NCI-H748 treated with DMSO at 0.1 percent for 48 hours (cell line): ENCODE measurements at regions not wholly inside any gene's neighbourhood (a gene's known extent, or its start where the extent isn't known, plus 50 kb on each side); places are given as distances from the start of the nearest gene placed in this dataset.
"Not testable (repeated sequence)": the region's sequence is repeated elsewhere in the genome, so short reads cannot be mapped to it uniquely, and the experiment has no call there.

Experiments
- DNase-seq: peaks from one replicate; lab custom pipeline; 2025; lab: John Stamatoyannopoulos, UW

DNA sequence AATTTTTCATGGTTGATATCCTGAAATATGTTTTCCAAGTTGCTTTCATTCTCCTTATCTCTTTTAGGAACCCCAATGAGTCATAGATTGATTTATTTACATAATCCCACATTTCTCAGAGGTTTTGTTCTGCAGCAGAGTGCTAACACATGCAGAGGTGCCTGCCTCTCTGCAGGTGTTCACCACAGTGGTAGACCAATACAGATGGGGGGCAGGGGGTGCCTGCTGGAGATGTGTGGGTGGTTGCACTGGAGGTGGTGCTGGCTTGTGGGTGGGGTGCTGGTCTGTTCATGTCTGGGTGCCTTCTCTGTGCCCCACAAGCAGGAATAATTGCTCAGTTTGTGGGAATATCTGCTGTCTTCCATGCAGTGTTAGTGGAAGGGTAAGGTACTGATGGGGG is 131.1 kb downstream of the JRKL start:
- no peak for DNase-seq

DNA sequence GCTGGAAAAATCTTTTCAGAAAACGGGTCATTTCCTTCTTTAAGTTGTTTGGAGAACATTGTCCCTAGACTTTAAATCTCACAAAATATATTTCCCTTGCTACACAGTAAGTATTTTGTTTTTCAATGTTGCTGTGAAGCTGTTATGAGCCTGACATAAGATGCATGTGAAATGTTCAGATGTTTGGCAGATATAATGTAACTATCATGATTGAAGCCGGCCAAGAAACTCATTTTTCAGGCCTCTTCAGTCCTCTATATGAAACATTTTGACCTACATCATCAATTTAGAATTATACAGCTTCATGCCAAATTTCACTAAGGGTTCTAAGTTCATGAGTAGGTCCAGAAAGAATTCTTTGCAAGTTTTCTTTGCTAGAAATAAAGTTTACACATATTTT is 133.8 kb downstream of the JRKL start:
- DNase-seq = no peak

DNA sequence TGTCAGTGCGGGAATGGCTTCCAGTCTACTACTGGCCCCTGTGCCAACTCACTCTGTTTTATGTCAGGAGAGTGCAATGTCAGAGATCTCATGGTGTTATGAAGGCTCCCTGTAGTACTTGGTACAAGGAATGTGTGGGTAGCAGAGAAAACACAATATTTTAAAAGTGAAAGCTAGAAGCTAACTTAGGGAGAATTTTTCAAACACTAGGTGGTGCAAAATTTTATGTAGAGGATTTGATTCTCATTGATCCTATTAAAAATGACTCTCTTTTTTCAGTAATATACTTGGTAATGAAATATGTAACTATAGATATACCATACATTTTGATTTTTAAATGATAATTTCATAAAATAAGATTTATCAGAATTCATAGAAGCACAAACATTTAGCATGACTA is 134.7 kb downstream of the JRKL start:
- DNase-seq = no peak

DNA sequence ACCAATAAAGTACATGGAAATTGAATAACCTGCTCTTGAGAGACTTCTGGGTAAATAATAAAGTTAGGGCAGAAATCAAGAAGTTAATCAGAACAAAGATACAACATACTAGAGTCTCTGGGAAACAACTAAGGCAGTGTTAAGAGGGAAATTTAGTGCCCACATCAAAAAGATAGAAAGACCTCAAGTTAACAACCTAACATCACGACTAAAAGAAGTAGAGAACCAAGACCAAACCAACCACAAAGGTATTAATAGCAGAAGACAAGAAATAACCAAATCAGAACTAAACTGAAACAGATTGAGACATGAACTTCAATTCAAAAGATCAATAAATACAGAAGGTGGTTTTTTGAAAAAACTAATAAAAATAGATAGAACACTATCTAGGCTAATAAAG is 140.7 kb downstream of the JRKL start:
- no peak for DNase-seq

DNA sequence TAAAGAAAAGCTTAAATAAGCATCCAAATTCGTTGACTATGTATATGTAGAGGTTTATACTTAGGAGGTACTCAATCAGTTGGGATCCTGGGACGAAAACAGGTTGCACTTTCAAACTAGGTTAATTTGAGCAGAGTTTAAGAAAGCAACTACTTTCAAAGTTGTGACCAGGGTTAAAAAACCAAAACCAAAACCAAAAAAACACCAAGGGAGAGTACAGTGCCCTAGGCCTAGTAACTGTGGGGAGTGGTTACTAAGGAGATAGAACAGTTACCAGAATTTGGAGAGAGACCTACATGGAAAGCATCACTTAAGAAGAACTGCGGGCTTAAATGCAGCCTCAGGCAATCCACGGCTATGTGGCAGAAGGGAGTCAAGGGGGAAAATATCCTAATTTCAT is 148.3 kb downstream of the JRKL start:
- DNase-seq = no peak

DNA sequence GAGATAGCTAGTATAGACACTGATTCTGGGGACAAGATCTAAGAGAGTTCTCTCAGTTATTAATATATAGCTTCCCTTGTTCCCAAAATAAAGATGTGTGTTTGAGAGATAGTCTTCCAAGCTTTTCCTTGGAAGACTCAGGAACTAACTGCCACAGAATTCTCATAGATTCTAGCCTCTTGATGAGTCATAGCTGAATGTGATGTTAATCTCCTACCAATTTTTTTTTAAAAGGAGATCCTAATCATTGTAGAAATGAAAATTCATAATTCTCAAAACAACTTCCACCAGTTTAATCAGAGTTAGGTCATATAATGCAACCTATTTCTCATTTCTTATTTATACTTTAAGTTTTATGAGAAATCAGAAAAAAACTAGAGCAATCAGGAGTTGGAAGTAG is 148.8 kb downstream of the JRKL start:
- DNase-seq = no peak

DNA sequence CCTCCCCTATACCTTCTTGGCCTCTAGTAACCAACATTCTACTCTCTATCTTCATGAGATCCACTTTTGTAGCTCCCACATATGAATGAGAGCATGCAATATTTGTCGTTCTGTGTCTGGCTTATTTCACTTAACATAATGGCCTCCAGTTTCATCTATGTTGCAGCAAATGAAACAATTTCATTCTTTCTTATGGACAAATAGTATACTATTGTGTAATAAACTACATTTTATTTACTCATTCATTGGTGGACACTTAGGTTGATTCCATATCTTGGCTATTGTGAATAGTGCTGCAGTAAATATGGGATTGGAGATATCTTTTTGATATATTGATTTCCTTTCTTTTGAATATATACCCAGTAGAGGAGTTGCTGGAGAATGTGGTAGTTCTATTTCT is 151.1 kb downstream of the JRKL start:
- no peak for DNase-seq

DNA sequence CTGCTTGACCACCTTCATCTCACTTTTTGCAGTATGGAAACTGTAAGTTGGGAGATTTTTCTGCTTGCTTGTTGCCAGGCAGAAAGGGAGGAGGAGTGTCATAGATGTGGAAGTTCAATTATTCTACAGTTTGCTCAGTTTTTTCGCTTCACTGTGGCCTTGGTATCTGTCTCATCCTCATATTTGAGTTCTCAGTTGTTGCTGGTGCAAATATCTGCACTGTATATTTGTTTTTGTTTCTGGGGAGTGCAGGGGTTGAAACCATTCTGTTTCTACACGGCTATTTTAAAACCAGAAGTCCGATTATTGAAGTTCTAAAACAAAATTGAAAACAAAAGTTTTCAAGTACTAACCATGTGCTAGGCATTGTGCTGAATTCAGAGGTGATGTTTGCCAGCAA is 153.4 kb downstream of the JRKL start:
- DNase-seq = no peak

DNA sequence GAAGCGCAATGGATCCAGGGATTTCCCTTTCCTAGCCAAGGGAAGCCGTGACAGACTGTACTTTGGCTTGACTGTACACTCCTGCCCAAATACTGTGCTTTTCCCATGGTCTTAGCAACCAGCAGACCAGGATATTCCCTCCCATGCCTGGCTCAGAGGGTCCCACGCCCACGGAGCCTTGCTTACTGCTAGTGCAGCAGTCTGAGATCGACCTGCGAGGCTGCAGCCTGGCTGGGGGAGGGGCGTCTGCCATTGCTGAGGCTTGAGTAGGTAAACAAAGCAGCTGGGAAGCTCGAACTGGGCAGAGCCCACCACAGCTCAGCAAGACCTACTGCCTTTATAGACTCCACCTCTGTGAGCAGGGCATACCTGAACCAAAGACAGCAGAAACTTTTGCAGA is 155.4 kb downstream of the JRKL start:
- DNase-seq = not testable (repeated sequence)

DNA sequence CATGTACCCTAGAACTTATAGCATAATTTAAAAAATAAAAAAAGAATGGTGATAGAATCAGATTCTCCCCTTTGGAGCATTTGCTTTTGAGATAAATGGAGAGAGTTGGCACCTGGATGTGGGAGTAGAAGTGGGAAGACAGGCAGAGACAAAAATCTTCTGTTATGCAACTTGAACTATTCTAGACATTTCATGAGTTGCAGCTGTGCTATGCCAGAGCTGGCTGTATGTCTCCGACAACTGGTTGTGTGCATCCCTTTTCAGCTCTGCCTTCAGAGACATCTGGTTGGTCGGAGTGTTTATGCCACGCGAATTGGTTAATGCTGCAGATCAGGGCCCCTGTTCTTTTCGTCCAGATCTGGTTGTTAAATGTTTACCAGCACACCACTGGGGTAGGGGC is 161.3 kb downstream of the JRKL start:
- DNase-seq = no peak

DNA sequence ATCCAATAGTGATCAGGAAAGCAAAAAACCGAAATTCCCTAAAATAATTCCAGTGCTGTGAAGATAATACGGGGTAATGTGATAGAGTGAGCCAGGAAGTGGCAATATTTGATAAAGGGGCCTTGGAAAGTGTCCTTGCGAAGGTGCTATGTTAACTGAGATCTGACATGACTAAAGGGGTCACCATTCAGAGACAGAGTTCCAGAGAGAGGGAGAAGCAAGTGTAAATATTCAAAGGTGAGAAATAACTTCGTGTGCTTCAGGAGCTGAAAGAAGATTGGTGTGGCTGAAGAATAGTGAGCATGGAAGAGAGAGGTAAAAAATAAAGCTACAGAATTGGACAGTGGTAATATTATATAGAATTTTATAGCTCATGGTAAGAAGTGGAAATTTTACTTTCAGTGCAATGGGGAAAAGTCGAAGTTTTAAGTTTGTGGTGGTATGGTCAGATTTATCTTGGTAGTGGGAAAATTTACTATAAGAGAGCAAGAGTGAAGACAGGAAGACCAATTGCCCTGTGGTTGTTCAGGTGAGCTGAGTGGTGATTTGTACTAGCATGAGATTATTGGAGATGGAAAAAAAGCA is 164.5 kb downstream of the JRKL start:
- DNase-seq = no peak

DNA sequence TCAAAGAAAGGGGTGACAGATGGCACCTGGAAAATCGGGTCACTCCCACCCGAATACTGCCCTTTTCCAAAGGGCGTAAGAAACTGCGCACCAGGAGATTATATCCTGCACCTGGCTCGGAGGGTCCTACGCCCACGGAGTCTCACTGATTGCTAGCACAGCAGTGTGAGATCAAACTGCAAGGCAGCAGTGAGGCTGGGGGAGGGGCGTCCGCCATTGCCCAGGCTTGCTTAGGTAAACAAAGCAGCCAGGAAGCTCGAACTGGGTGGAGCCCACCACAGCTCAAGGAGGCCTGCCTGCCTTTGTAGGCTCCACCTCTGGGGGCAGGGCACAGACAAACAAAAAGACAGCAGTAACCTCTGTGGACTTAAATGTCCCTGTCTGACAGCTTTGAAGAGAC is 166.0 kb downstream of the JRKL start:
- DNase-seq = not testable (repeated sequence)

DNA sequence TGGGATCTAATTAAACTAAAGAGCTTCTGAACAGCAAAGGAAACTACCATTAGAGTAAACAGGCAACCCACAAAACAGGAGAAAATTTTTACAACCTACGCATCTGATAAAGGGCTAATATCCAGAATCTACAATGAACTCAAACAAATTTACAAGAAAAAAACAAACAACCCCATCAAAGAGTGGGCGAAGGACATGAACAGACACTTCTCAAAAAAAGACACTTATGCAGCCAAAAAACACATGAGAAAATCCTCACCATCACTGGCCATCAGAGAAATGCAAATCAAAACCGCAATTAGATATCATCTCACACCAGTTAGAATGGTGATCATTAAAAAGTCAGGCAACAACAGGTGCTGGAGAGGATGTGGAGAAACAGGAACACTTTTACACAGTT is 170.9 kb downstream of the JRKL start:
- not testable (repeated sequence) for DNase-seq

DNA sequence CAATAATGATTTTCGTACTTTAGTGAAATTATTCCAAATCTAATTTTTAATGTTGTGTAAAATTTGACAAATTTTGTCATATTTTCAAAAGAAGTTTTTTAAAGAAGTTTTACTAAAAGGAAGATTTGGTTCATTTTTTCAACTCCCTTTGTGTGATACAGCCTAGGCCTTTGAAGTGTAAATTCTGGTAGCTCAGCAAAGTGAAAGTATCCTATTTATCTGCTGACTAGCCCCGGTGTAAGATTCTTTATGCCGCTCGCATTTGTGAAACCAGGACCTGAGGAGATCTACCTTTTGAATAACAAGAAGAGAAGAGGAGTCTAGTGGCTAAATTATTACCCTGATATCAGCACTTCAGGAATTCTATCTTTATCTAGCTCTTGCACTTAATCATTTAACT is 177.4 kb downstream of the JRKL start:
- no peak for DNase-seq

DNA sequence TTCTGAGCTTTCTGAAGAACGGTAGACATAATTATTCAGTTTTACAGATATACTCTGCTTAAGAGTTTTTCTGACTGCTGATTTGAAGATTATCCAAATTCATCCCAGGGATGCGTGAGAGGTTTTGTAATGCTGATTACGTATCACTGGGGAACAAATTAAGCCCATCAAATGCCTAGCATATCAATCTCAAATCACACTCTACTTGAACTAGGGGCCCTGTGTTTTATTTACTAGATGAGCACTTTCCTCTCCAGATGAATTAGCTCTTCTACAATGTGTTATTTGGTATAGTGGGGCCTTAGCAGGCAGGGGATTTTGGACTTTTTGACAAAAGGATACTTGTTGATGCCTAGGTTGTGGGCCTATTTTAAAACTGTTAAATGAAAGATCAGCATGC is 177.9 kb downstream of the JRKL start:
- no peak for DNase-seq

DNA sequence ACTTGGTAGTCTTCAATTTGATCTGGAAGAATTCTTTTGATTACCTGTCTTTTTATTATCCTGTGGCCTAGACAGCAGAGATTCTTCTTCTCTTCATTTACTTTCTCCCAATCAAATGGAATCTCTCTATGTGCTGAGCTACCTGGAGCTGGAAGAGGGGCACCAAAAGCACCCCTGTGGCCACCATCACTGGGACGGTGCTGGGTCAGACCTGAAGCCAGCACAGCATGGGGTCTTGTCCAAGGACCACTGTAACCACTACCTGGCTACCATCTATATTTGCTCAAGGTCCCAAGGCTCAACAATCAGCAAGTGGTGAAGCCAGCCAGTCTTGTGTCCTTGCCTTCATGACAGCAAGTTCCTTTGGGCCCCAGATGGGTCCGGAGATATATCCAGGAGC is 186.6 kb downstream of the JRKL start:
- no peak for DNase-seq

DNA sequence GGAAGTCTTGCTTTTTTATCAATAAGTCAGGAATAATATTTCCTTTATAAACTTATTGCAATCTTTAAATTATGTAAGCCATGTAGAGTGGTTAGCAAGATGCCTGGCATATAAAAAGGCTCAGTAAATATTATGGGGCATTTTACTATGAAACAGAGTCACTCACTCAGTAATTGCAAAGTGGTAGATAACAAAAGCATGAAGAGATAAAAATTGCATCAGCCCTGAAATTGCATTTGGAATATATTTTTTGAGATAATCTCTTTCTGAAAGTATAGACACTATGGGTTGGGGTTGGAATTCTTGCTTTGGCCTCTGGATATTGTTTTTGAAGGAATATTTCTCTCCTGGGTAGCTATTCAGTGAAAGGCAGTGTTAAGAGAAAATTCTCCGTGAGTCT is 188.6 kb downstream of the JRKL start:
- DNase-seq = no peak

DNA sequence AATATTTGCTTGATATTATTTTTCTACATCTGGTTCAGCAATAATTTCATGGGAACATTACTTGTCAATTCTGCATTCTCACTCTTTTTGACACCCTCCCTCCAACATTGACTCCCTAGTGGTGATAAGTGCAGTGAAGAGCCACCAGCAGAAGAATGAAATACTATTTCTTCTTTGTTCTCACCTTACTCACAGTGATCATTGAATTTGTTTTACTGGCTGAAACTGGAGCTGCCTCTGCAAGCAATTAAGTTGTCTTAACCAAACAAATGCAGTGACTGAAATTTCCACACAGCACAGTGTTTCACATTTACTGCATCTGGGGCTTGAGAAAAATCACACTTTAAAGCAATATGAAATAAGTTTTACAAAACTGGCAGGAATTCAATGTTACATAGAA is 189.8 kb downstream of the JRKL start:
- no peak for DNase-seq

DNA sequence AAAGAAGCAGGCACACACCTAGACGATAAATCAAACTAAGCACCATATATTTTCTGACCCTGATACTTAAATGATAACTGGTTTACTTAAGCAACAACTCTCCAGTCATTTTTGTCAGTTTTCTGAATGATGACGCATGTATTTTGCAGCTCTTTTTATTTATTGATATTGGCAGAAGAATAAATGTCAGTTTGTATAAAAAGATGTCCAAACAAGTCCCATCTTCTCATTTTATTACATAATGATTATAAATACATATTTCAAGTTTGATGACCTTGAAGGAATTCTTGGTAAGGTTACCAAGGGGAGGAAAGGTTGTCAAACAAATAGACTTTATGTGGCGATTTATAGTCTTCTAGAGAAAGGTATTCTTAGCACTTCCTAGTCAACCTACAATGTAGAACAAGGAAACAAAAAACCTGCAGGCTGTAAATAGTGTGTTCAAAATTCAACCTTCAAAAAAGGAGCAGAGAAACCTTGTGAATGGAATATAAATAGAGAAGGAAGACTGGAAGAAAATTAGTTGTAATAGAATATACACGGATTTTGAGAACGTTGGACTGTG is 190.7 kb downstream of the JRKL start:
- DNase-seq = no peak

DNA sequence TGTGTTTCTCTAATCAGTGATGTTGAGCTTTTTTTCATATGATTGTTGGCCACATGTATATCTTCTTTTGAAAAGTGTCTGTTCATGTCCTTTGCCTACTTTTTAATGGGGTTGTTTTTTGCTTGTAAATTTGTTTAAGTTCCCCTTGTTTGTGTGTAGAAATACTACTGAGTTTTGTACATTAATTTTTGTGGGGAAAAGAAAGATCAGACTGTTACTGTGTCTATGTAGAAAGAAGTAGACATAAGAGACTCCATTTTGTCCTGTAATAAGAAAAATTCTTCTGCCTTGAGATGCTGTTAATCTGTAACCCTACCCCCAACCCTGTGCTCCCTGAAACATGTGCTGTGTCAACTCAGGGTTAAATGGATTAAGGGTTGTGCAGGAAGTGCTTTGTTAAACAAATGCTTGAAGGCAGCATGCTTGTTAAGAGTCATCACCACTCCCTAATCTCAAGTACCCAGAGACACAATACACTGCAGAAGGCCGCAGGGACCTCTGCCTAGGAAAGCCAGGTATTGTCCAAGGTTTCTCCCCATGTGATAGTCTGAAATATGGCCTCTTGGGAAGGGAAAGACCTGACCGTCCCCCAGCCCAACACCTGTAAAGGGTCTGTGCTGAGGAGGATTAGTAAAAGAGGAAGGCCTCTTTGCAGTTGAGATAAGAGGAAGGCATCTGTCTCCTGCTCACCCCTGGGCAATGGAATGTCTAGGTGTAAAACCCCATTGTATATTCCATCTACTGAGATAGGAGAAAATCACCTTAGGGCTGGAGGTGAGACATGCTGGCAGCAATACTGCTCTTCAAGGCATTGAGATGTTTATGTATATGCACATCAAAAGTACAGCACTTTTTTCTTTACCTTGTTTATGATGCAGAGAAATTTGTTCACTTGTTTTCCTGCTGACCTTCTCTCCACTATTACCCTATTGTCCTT is 196.4 kb downstream of the JRKL start:
- DNase-seq = not testable (repeated sequence)

DNA sequence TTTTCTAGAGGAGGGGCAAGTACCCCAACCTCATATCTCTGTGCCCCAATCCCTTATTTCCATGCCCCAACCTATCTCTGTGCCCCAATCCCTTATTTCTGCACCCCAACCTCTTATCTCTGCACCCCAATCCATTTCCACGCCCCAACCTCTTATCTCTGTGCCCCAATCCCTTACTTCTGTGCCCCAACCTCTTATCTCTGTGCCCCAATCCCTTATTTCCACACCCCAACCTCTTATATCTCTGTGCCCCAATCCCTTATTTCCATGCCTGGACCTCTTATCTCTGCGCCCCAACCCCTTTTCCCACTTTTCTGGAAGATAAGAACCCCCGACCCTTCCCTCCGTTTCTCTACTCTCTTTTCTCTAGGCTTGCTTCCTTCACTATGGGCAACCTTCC is 199.0 kb downstream of the JRKL start:
- not testable (repeated sequence) for DNase-seq

DNA sequence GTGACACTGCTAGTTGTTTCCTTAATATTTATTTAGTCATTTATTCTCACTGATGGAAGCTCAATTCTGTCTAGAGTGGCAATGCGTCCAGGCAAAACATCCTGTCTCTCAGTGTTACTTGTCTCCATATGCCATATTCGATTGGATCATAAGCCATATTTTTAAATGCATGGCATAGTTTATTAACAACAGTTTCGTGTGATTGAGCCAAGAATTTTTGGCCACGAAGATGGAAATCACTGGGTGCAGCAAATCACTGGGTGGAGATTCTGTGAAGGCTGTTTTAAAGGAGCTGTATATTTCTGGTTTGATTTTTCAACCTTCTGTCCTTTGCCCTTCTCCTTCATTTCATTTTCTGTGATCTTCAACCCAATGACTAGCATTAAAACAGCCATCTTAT is 205.2 kb downstream of the JRKL start:
- no peak for DNase-seq

DNA sequence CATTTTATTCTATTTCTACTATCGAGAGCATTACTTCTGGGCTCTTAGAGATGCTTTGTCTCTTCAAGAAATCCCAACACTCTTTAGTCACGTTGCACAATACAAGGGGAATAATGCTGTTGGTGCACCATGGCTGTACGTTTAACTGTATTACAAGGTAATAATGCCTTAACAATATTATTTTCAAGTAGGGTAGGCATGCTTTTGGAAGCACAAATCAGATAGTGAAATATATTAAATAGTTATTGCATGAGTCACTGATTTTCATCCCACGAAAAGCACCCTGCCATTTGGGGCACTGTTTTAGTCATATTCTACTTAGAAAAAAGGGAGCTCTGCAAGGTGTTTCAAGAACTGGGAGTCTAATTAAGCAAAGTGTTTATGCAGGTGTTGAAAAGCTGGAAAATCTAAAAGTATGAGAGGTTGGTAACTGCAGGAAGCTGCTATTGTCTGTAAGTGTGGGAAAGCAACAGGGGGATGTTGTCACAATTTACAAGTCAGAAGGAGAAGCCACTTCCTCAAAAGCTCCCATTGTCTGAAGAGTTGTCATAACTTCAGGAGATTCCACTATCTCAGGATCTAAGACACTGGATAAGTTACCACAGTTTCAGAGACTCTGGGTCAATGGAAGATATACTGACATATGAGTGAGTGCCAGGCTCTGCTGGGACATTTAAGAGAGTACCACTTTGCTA is 218.2 kb downstream of the JRKL start:
- no peak for DNase-seq
